ENCODE measurements at regions not wholly inside any gene's neighbourhood (a gene's known extent, or its start where the extent isn't known, plus 50 kb on each side); places are given as distances from the start of the nearest gene placed in this dataset.
A peak's percentile ranks its signal among the peaks of the same experiment; 100 is the strongest.

- no peaks in the 10 kb centered on the region for H3K36me3 ChIP-seq
- no peak overlapping the region for H3K27ac ChIP-seq
- H3K9me3 ChIP-seq, result no peaks in the 10 kb centered on the region
- DNase-seq (ENCODE audit: low spot score), result no peak
- TF ChIP-seq CTCF (IDR thresholded peaks at IDR 0.05), result no peak
- peaks cover 7 to 11% of the 10 kb centered on the region in 2 donors for H3K4me1 ChIP-seq (ENCODE audit: control insufficient read depth in 1 of 2, low read depth in 2 of 2)
- H3K27me3 ChIP-seq (replicated peaks; ENCODE audit: insufficient read depth), result no peaks in the 10 kb centered on the region
- H3K4me3 ChIP-seq, result no peak overlapping the region
- ATAC-seq (ENCODE audit: insufficient number of reproducible peaks, low FRiP score, low read depth), result no peak
These were observed 345.9 kb downstream of the BCL11B start for GRCh38 chr14:98926146-98926545.

- H3K36me3 ChIP-seq, result no peaks in the 10 kb centered on the region
- ATAC-seq (ENCODE audit: insufficient number of reproducible peaks, low FRiP score, low read depth) (peak; percentile 83), DNase-seq (ENCODE audit: low spot score) (no peak)
- no peak overlapping the region for H3K4me3 ChIP-seq
- H3K9me3 ChIP-seq, result no peaks in the 10 kb centered on the region
- H3K27ac ChIP-seq, result no peak overlapping the region
- peaks cover 7 to 11% of the 10 kb centered on the region in 2 donors for H3K4me1 ChIP-seq (ENCODE audit: control insufficient read depth in 1 of 2, low read depth in 2 of 2)
- no peak for TF ChIP-seq CTCF (IDR thresholded peaks at IDR 0.05)
- H3K27me3 ChIP-seq (replicated peaks; ENCODE audit: insufficient read depth), result no peaks in the 10 kb centered on the region
These were observed 345.2 kb downstream of the BCL11B start for GRCh38 chr14:98926801-98927200.

GRCh38 chr14:98927986-98928385, 344.0 kb downstream of the BCL11B start:
- no peak for TF ChIP-seq CTCF (IDR thresholded peaks at IDR 0.05)
- H3K36me3 ChIP-seq, result no peaks in the 10 kb centered on the region
- no peak for DNase-seq (ENCODE audit: low spot score)
- H3K4me1 ChIP-seq (ENCODE audit: control insufficient read depth in 1 of 2, low read depth in 2 of 2), result peaks cover 7 to 11% of the 10 kb centered on the region in 2 donors
- no peak for ATAC-seq (ENCODE audit: insufficient number of reproducible peaks, low FRiP score, low read depth)
- no peak overlapping the region for H3K4me3 ChIP-seq
- H3K27ac ChIP-seq, result no peak overlapping the region
- no peaks in the 10 kb centered on the region for H3K9me3 ChIP-seq
- H3K27me3 ChIP-seq (replicated peaks; ENCODE audit: insufficient read depth), result no peaks in the 10 kb centered on the region

- ATAC-seq (ENCODE audit: insufficient number of reproducible peaks, low FRiP score, low read depth), result no peak
These were observed 343.6 kb downstream of the BCL11B start for GRCh38 chr14:98928418-98928817.

GRCh38 chr14:98931126-98931525, 340.9 kb downstream of the BCL11B start:
- H3K36me3 ChIP-seq, result no peaks in the 10 kb centered on the region
- no peak for TF ChIP-seq CTCF (IDR thresholded peaks at IDR 0.05)
- ATAC-seq (ENCODE audit: insufficient number of reproducible peaks, low FRiP score, low read depth) (no peak), DNase-seq (ENCODE audit: low spot score) (no peak)
- H3K4me1 ChIP-seq (ENCODE audit: control insufficient read depth in 1 of 2, low read depth in 2 of 2), result peaks cover 5 to 9% of the 10 kb centered on the region in 2 donors
- H3K4me3 ChIP-seq, result no peak overlapping the region
- no peaks in the 10 kb centered on the region for H3K27me3 ChIP-seq (replicated peaks; ENCODE audit: insufficient read depth)
- H3K9me3 ChIP-seq, result no peaks in the 10 kb centered on the region
- H3K27ac ChIP-seq, result no peak overlapping the region

More at GRCh38 chr14:98928418-98928817, 343.6 kb downstream of the BCL11B start:
- TF ChIP-seq CTCF (IDR thresholded peaks at IDR 0.05), result no peak
- Histone ChIP-seq H3K36me3 (no peaks in the 10 kb centered on the region), H3K4me3 (no peak overlapping the region), H3K27ac (no peak overlapping the region), H3K4me1 (ENCODE audit: control insufficient read depth in 1 of 2, low read depth in 2 of 2) (peaks cover 7 to 11% of the 10 kb centered on the region in 2 donors), H3K27me3 (replicated peaks; ENCODE audit: insufficient read depth) (no peaks in the 10 kb centered on the region), H3K9me3 (no peaks in the 10 kb centered on the region)
- no peak for DNase-seq (ENCODE audit: low spot score)
